Epithelial cell of esophagus (primary cell): ENCODE measurements at regions not wholly inside any gene's neighbourhood (a gene's known extent, or its start where the extent isn't known, plus 50 kb on each side); places are given as distances from the start of the nearest gene placed in this dataset.
A peak's percentile ranks its signal among the peaks of the same experiment; 100 is the strongest.

Experiments
- DNase-seq: peaks from one replicate; pipeline ENCODE4 v3.0.0; 2010; ENCODE audit warnings: low read depth
- H3K4me3 ChIP-seq: 2 replicates; pipeline ENCODE4 v1.5.1; 2011; ENCODE audit warnings: mild to moderate bottlenecking, low read length, control low read depth
- TF ChIP-seq, protein P1 (sequence below): IDR thresholded peaks from 2 replicates; pipeline ENCODE4 v1.5.1; 2011; ENCODE audit warnings: low read depth, mild to moderate bottlenecking, low read length, control low read depth, inconsistent platforms; ENCODE audit not compliant: insufficient read depth; ENCODE audit errors: missing control alignments

GRCh38 chr22:45093609-45094008, 70.1 kb upstream of the NUP50 start:
- DNase-seq: no peak
- TF ChIP-seq, protein P1, sequence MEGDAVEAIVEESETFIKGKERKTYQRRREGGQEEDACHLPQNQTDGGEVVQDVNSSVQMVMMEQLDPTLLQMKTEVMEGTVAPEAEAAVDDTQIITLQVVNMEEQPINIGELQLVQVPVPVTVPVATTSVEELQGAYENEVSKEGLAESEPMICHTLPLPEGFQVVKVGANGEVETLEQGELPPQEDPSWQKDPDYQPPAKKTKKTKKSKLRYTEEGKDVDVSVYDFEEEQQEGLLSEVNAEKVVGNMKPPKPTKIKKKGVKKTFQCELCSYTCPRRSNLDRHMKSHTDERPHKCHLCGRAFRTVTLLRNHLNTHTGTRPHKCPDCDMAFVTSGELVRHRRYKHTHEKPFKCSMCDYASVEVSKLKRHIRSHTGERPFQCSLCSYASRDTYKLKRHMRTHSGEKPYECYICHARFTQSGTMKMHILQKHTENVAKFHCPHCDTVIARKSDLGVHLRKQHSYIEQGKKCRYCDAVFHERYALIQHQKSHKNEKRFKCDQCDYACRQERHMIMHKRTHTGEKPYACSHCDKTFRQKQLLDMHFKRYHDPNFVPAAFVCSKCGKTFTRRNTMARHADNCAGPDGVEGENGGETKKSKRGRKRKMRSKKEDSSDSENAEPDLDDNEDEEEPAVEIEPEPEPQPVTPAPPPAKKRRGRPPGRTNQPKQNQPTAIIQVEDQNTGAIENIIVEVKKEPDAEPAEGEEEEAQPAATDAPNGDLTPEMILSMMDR: no peak

DNA sequence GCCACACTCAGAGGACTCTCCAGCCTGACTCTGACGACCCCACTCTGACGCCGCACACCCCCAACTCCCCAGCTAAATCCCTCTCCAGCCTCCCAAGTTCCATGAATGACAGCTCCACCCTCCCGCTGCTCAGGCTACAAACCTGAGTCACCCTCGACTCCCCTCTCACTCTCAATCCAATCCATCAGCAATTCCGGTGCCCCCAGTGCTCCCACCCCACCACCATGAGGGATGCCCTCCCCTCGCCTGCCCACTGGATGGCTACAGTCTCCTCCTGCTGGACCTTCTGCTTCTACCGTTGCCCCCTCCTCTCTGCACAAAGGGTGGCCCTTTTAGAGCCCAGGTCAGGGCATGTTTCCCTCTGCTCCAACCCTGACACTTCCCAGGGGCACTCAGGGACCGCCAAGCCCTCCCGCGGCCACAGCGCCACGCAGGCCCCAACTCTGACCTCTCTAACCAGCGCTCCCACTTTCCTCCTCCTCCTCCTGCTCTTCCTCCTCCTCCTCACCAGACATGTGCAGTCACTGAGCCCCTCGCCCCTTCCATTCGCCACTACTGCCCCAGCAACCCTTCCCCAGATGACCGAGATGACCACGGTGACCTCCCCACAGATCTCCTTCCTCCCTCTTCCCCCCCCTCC, 69.5 kb upstream of the NUP50 start:
- TF ChIP-seq, protein P1: no peak
- no peak for DNase-seq
- H3K4me3 ChIP-seq: no peak overlapping the region

More at GRCh38 chr22:45093609-45094008, 70.1 kb upstream of the NUP50 start:
- H3K4me3 ChIP-seq: no peak overlapping the region

GRCh38 chr22:45094825-45095224, 68.9 kb upstream of the NUP50 start:
- no peak for DNase-seq
- TF ChIP-seq, protein P1: no peak
- no peak overlapping the region for H3K4me3 ChIP-seq

DNA sequence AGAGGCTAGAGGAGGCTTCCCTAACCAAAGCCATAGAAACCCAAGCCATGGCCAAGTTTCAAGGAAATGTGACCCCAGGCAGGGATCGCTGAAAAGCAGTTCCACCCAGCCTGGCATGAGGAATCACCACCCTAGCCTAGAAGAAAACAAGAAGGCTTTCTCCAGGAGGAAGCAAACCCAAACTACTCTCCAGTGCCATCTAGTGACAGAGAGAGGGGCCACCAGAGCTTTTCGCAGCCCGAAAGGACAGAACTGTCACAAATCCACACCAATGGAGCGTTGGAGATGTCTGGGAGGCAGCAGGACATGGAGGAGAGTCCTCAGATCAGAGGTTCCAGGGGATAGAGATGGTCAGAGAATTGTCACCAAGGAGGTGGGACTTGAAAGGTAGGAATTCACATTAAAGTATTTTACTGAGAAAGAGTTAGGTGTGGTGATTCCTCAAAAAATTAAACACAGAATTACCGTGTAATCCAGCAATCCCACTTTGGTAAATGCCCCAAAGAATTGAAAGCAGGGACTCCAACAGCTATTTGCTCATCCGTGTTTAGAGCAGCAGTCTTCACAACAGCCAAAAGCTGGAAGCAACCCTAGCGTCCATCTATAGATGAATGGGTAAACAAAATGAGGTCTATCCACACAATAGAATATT, 67.3 kb upstream of the NUP50 start:
- no peak overlapping the region for H3K4me3 ChIP-seq
- TF ChIP-seq, protein P1: peak; percentile 98
- peak; percentile 70 for DNase-seq

DNA sequence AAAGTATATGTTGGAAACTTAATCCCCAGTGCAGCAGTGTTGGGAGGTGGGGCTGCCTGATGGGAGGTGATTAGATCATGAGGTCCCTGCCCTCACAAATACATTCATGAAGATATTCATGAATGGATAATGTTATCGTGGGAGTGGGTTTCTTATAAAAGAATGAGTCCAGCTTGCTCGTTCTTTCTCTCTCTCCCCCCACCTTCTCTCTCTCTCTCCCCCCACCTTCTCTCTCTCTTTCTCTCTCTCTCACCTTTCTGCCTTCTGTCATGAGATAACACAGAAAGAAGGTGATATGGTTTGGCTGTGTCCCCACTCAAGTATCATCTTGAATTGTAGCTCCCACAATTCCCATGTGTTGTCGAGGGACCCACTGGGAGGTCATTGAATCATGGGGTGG, 66.7 kb upstream of the NUP50 start:
- TF ChIP-seq, protein P1: no peak

GRCh38 chr22:45098056-45098455, 65.7 kb upstream of the NUP50 start:
- DNase-seq: no peak
- H3K4me3 ChIP-seq: no peak overlapping the region
- TF ChIP-seq, protein P1: no peak

More for the DNA sequence above, 66.7 kb upstream of the NUP50 start:
- no peak overlapping the region for H3K4me3 ChIP-seq
- no peak for DNase-seq

- no peak for DNase-seq
- no peak overlapping the region for H3K4me3 ChIP-seq
Observed at GRCh38 chr22:45099961-45100360, 63.8 kb upstream of the NUP50 start.

More at GRCh38 chr22:45099961-45100360, 63.8 kb upstream of the NUP50 start:
- TF ChIP-seq, protein P1: no peak
